K562 (cell line): ENCODE measurements at regions not wholly inside any gene's neighbourhood (a gene's known extent, or its start where the extent isn't known, plus 50 kb on each side); places are given as distances from the start of the nearest gene placed in this dataset.

Experiments
- CREM ChIP-seq: IDR thresholded peaks from 2 replicates; pipeline ENCODE4 v1.6.1; 2014; ENCODE audit warnings: antibody characterized with exemption, low read depth
- CXXC5 ChIP-seq: fragments of 250-450 bp; sonication (Bioruptor Pico); IDR thresholded peaks from 2 replicates; pipeline ENCODE4 v1.8.0; 2022; ENCODE audit warnings: inconsistent platforms, mild to moderate bottlenecking, moderate library complexity
- ELK1 ChIP-seq: sonication (generic); formaldehyde crosslinking; IDR thresholded peaks from 2 replicates; pipeline ENCODE4 v1.8.1; 2022; ENCODE audit warnings: missing genetic modification reagents
- NFIC ChIP-seq: fragments of 450-650 bp; IDR thresholded peaks from 2 replicates; pipeline ENCODE4 v1.6.1; 2017; ENCODE audit warnings: mild to moderate bottlenecking, inconsistent platforms
- TCF7L2 ChIP-seq: fragments of 150-350 bp; IDR thresholded peaks from 2 replicates; pipeline ENCODE4 v1.6.1; 2016; ENCODE audit warnings: low read depth, mild to moderate bottlenecking, low read length, moderate library complexity
- YY1 ChIP-seq, 3 experiments: IDR thresholded peaks; 2 replicates each; pipeline ENCODE4 v1.6.1; 2011; ENCODE audit warnings: low read length in 2 of 3, mild to moderate bottlenecking in 2 of 3, moderate library complexity in 2 of 3, borderline replicate concordance in 1 of 3, control low read depth in 1 of 3, low read depth in 1 of 3; ENCODE audit not compliant: insufficient read depth in 3 of 3, insufficient replicate concordance in 2 of 3, control insufficient read depth in 1 of 3, insufficient read length in 1 of 3; ENCODE audit errors: extremely low read depth in 1 of 3
- ZC3H8 ChIP-seq: fragments of 450-650 bp; IDR thresholded peaks from 2 replicates; pipeline ENCODE4 v1.6.1; 2017
- ZHX1 ChIP-seq: fragments of 150-350 bp; conservative IDR thresholded peaks from 2 replicates; pipeline ENCODE4 v1.6.1; 2014; ENCODE audit warnings: low read length
- TF ChIP-seq, protein P1 (sequence below), 2 experiments: fragments of 450-650 bp in 1 of 2; sonication (generic) in 1 of 2; formaldehyde crosslinking in 1 of 2; IDR thresholded peaks; 2 replicates each; pipeline versions ENCODE4 v1.7.1 to v1.9.0; 2016 to 2022; ENCODE audit warnings: inconsistent platforms in 1 of 2, mild to moderate bottlenecking in 1 of 2, missing genetic modification reagents in 1 of 2
- TF ChIP-seq, protein P2 (sequence below), 3 experiments: IDR thresholded peaks in 2 of 3; conservative IDR thresholded peaks in 1 of 3; 2 replicates each; pipeline ENCODE4 v1.5.1; 2011 to 2012; ENCODE audit warnings: low read length in 3 of 3, mild to moderate bottlenecking in 3 of 3, control low read depth in 2 of 3, improper control_type of control experiment in 1 of 3, inconsistent platforms in 1 of 3, low read depth in 1 of 3, mixed read lengths in 1 of 3, moderate library complexity in 1 of 3; ENCODE audit not compliant: insufficient read depth in 2 of 3

DNA sequence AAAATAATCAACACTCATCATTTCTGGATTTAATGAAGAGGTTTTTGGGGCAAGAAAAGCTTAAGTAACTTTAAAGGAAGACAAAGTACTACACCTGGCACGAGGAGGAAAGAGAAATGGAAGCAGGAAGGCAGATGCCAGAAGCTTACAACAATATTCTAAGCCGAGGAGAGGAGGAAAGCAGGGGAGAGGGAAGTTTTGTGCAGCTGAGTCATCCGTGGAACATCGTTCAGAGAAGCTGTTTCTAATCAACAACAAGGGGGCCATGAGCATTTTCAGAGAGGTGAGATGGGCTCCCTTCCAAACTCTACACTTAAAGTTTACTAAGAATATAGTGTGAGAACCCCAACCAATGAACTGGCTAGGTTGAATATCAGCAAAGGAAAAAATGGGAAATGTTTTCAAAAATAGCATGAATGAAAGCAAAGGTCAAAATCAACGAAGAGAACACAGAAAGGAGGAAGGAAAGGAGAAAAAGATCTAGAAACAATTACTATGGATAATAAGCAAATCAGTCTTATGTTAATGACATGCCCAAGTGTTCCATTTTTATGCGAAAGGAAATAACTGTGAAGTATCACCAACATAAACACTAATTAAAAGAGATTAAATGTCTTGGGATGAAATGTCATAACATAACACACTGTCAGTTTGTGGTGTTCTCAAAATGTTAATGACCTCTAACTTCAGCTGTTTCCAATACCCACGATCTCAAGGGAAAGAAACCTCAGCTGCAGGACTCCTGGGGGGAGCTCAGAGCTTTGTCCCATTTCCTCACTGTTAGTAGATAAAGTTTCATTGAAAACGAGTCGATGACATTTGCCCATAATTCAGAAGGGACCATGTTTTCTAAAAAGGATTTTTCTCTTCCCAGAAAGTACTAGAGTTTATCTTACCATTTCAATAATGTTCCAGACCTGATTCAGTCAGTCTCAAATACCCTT lies 203.4 kb upstream of the STXBP5 start (continued):
- TF ChIP-seq, protein P1, sequence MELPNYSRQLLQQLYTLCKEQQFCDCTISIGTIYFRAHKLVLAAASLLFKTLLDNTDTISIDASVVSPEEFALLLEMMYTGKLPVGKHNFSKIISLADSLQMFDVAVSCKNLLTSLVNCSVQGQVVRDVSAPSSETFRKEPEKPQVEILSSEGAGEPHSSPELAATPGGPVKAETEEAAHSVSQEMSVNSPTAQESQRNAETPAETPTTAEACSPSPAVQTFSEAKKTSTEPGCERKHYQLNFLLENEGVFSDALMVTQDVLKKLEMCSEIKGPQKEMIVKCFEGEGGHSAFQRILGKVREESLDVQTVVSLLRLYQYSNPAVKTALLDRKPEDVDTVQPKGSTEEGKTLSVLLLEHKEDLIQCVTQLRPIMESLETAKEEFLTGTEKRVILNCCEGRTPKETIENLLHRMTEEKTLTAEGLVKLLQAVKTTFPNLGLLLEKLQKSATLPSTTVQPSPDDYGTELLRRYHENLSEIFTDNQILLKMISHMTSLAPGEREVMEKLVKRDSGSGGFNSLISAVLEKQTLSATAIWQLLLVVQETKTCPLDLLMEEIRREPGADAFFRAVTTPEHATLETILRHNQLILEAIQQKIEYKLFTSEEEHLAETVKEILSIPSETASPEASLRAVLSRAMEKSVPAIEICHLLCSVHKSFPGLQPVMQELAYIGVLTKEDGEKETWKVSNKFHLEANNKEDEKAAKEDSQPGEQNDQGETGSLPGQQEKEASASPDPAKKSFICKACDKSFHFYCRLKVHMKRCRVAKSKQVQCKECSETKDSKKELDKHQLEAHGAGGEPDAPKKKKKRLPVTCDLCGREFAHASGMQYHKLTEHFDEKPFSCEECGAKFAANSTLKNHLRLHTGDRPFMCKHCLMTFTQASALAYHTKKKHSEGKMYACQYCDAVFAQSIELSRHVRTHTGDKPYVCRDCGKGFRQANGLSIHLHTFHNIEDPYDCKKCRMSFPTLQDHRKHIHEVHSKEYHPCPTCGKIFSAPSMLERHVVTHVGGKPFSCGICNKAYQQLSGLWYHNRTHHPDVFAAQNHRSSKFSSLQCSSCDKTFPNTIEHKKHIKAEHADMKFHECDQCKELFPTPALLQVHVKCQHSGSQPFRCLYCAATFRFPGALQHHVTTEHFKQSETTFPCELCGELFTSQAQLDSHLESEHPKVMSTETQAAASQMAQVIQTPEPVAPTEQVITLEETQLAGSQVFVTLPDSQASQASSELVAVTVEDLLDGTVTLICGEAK (IDR thresholded peaks at IDR 0.05) = peak; percentile 75
- TF ChIP-seq, protein P1 (CRISPR knock-in tag; IDR thresholded peaks at IDR 0.05) = no peak
- TF ChIP-seq CREM (0 out of 2 replicates have a peak, but pooled peaks have one; percentile 5), ELK1 (no peak), NFIC (peak; percentile 32; the same call in 1 of the 2 replicates), CXXC5 (CRISPR knock-in tag) (peak; percentile 14; the same call in 1 of the 2 replicates), ZC3H8 (no peak), YY1 (IDR thresholded peaks at IDR 0.05; ENCODE audit: borderline replicate concordance in 1 of 3, control insufficient read depth in 1 of 3, extremely low read depth in 1 of 3, insufficient read depth in 3 of 3, insufficient read length in 1 of 3, insufficient replicate concordance in 2 of 3, low read depth in 1 of 3, low read length in 2 of 3) (peak in 1 of 3 experiments; percentile 16), ZHX1 (no peak), TCF7L2 (no peak)
- TF ChIP-seq, protein P2, sequence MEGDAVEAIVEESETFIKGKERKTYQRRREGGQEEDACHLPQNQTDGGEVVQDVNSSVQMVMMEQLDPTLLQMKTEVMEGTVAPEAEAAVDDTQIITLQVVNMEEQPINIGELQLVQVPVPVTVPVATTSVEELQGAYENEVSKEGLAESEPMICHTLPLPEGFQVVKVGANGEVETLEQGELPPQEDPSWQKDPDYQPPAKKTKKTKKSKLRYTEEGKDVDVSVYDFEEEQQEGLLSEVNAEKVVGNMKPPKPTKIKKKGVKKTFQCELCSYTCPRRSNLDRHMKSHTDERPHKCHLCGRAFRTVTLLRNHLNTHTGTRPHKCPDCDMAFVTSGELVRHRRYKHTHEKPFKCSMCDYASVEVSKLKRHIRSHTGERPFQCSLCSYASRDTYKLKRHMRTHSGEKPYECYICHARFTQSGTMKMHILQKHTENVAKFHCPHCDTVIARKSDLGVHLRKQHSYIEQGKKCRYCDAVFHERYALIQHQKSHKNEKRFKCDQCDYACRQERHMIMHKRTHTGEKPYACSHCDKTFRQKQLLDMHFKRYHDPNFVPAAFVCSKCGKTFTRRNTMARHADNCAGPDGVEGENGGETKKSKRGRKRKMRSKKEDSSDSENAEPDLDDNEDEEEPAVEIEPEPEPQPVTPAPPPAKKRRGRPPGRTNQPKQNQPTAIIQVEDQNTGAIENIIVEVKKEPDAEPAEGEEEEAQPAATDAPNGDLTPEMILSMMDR (IDR thresholded peaks at IDR 0.05 in 2 of 3, conservative IDR thresholded peaks at IDR 0.05 in 1 of 3; ENCODE audit: insufficient read depth in 2 of 3, low read depth in 1 of 3, low read length in 3 of 3) = no peak
